ENCODE measurements at regions not wholly inside any gene's neighbourhood (a gene's known extent, or its start where the extent isn't known, plus 50 kb on each side); places are given as distances from the start of the nearest gene placed in this dataset.

DNA sequence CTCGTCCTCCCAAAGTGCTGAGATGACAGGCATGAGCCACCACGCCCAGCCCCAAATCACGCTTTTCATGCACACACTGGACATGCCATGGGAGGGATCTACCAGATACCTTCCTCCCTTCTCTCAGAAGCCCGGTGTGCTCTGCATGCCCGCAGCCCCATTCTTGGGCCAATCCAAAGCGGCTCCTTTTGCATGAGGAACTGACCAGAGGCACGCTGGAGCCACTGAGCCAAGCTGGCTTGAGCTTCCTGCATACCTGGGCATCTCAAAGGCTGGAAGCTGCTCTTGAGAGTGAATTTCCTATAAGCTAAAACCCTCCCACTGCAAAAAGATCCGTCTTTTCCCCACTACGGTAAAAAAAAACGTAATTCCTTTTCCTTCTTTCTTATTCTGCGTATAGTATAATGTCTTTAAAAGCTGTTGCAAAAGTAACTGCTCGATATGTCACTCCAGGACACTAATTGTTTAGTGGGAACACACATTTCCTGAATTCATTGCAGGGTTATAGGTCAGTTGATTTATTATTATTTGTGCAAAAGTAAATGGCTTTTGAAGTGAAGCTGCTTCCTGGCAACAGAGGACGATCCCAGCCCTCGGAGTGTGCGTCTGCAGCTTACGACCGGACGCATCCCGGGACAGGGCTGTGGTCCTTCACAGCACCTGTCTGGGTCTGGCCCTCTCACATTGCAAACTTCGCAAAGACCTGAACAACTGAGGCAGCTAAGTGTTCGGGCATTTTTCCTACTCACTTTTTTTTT, 61.8 kb upstream of the ETS2 start:
- no peak for DNase-seq

DNA sequence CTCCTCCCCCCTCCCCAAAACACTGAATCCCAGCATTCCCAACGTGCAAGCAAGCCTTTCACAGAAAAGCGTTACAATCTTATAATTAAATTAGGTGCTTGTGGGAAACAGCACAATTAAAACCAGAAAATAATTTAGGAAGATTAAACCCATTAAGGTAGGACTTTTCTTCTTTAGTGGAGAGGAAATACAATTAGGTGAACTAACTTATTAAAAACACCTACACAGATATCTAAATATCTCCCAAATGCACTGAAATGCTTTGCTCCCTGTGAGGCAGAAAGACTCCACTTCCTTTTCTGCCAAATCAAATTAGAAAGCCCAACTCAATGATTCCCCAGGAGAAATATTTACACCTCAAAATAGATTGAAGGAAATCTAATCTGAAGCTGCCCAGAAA, 60.9 kb upstream of the ETS2 start:
- no peak for DNase-seq

DNA sequence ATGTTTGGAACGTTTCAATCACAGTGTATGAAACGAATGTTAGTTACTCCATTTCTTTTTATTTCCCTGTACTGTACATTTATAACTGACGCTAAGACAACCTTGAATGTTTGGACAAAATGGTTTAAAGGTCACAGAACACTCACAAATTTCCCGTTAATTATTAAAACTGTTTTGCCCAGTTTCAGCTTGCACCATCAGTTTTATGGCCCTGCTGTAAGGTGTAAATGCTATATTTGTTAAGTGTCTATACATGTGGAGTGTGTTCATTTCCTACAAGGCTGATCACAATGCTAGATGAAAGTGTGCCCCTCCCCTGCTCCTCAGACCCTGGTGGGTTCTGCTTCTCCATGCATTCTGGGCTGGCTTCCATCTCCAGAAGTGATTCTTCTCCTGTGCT, 57.9 kb upstream of the ETS2 start:
- DNase-seq: no peak

- no peak for DNase-seq
Observed at GRCh38 chr21:38751379-38752050, 54.2 kb upstream of the ETS2 start.

DNA sequence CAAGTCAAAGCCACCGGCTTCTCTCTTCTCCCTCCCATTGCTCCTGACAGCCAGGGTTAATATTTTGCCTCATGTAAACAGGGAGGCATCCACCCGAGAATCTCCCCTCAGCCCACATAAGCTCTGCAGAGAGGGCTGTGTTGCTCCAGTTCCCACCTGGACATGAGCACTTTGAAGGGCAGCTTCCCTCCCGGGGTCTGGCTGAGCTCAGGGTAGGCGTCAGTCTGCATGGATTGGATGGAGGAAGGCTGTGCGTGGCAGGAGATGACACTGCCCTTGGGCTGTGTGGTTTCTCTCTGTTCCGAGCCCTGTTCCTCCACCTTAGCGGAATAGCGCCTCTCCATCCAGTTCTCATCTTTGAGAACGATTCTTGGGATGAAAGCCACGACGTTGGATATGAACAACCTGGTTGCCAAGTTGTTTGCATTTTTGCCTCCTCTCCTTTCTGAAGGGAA, 53.7 kb upstream of the ETS2 start:
- no peak for DNase-seq

DNA sequence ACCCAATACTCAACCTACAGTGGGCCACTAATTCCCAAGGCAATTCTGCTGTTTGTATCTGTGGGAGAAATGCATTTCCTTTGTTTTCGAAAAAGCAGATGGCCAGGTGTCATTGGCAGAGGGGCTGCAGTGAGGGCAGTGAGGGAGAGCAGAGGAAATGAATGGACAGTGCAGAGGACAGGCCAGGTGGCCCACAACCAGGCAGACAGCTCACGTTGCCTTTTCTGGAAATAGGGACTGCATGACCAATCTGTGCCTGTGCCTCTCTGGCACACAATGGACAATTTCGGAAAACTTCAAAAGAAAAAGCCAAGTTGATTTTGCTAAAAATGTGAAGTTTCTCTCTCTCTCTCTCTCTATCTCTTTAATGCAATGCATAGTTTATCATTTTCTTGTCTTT, 52.6 kb upstream of the ETS2 start:
- DNase-seq: no peak

DNA sequence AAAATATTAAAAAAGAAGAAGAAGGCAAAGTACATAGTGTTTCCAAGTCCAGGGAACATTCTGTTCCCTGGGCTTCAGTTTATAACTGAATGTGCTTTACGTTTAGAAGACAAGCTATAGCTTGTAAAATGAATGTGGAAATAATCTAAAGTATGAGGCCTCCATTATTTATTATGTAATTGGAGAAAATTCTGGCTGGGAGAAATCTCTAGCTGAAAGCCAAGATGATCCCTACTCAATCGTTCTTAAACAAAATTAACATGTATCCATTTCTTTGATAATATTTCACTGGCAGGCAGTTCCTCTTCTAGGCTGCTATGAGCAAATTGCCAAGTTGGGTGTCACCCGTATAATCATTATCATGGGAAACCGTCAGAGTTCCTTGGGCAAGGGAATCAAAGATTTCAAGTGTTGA, 52.2 kb upstream of the ETS2 start:
- DNase-seq: no peak
